Vagina (tissue), 2 donors: ENCODE measurements at regions not wholly inside any gene's neighbourhood (a gene's known extent, or its start where the extent isn't known, plus 50 kb on each side); places are given as distances from the start of the nearest gene placed in this dataset.
"Not testable (repeated sequence)": the region's sequence is repeated elsewhere in the genome, so short reads cannot be mapped to it uniquely, and the experiment has no call there.

Source experiments
- POLR2A ChIP-seq, 2 donors: fragments of 450-650 bp; IDR thresholded peaks; one replicate each; pipeline ENCODE4 v1.6.1; 2017; ENCODE audit warnings: antibody characterized with exemption in 2 of 2, mild to moderate bottlenecking in 2 of 2, moderate library complexity in 2 of 2
- POLR2AphosphoS5 ChIP-seq, 2 donors: sonication (generic); formaldehyde crosslinking; IDR thresholded peaks; one replicate each; pipeline ENCODE4 v1.9.0; 2017; ENCODE audit warnings: antibody characterized with exemption in 2 of 2, mild to moderate bottlenecking in 2 of 2, low read depth in 1 of 2; ENCODE audit not compliant: insufficient read depth in 1 of 2
- TF ChIP-seq, protein P1 (sequence below), 3 experiments: fragments of 450-650 bp in 2 of 3; fragments of 200-600 bp in 1 of 3; sonication (generic) in 1 of 3; IDR thresholded peaks; one replicate each; pipeline ENCODE4 v1.5.1; 2017 to 2019; ENCODE audit warnings: antibody characterized with exemption in 3 of 3, mild to moderate bottlenecking in 2 of 3, moderate library complexity in 2 of 3

DNA sequence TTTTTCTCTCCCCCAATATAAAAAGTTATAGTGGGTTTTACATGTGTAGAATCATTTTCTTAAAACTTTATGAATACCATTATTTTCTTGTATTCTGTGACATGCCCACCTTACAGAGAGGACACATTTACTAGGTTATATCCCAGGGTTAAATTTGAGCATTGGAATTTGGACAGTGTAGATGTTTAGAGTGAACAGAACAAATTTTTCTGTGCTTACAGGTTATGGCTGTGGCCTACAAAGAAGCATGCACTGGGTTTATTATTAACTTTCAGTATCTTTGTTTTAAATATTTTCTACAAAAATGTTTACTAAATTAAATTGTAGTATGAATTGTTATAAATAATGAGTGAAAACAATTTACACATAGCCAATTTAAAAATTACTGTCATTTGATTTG is 51.3 kb upstream of the TRIM77 start:
- TF ChIP-seq, protein P1, sequence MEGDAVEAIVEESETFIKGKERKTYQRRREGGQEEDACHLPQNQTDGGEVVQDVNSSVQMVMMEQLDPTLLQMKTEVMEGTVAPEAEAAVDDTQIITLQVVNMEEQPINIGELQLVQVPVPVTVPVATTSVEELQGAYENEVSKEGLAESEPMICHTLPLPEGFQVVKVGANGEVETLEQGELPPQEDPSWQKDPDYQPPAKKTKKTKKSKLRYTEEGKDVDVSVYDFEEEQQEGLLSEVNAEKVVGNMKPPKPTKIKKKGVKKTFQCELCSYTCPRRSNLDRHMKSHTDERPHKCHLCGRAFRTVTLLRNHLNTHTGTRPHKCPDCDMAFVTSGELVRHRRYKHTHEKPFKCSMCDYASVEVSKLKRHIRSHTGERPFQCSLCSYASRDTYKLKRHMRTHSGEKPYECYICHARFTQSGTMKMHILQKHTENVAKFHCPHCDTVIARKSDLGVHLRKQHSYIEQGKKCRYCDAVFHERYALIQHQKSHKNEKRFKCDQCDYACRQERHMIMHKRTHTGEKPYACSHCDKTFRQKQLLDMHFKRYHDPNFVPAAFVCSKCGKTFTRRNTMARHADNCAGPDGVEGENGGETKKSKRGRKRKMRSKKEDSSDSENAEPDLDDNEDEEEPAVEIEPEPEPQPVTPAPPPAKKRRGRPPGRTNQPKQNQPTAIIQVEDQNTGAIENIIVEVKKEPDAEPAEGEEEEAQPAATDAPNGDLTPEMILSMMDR (IDR thresholded peaks at IDR 0.05), result not testable (repeated sequence)
- not testable (repeated sequence) for TF ChIP-seq POLR2A (IDR thresholded peaks at IDR 0.05); POLR2AphosphoS5 (IDR thresholded peaks at IDR 0.05; ENCODE audit: insufficient read depth in 1 of 2, low read depth in 1 of 2)
